Activated T-cell treated with anti-CD3 and anti-CD28 coated beads, Interleukin-2, amount 50 U/mL, for 72 hours (primary cell): ENCODE measurements at regions not wholly inside any gene's neighbourhood (a gene's known extent, or its start where the extent isn't known, plus 50 kb on each side); places are given as distances from the start of the nearest gene placed in this dataset.
"Not testable (repeated sequence)": the region's sequence is repeated elsewhere in the genome, so short reads cannot be mapped to it uniquely, and the experiment has no call there.

Experiments used
- ATAC-seq, 2 donors: fragments of 150-1000 bp; cut with Tn5 transposase; replicated peaks in 1 of 2; 2 replicates each; pipeline ENCODE4 v1.10.0; 2021; ENCODE audit warnings: moderate library complexity in 2 of 2, mild to moderate bottlenecking in 1 of 2
- DNase-seq, 2 donors: peaks; one replicate each; pipeline ENCODE4 v3.0.0; 2021 to 2022; ENCODE audit warnings: mixed read lengths in 1 of 2
- H3K27ac Mint-ChIP-seq: one replicate; pipeline ENCODE4 v1.8.0; 2022; ENCODE audit warnings: mild to moderate bottlenecking, moderate library complexity, mixed read lengths
- H3K27me3 Mint-ChIP-seq: one replicate; pipeline ENCODE4 v1.8.0; 2022; ENCODE audit warnings: low read depth, mixed read lengths
- H3K36me3 Mint-ChIP-seq, 2 donors: one replicate each; pipeline ENCODE4 v1.8.0; 2022; ENCODE audit warnings: mixed read lengths in 2 of 2, mild to moderate bottlenecking in 1 of 2; ENCODE audit not compliant: insufficient read depth in 2 of 2
- H3K4me1 Mint-ChIP-seq: one replicate; pipeline ENCODE4 v1.8.0; 2022; ENCODE audit warnings: low read depth, mixed read lengths
- H3K4me3 Mint-ChIP-seq, 2 donors: one replicate each; pipeline ENCODE4 v1.8.0; 2022; ENCODE audit warnings: mild to moderate bottlenecking in 2 of 2, mixed read lengths in 2 of 2, moderate library complexity in 2 of 2
- H3K9me3 Mint-ChIP-seq, 2 donors: one replicate each; pipeline ENCODE4 v1.8.0; 2022; ENCODE audit warnings: mixed read lengths in 2 of 2

- no peak for DNase-seq
- H3K27me3 Mint-ChIP-seq = no peaks in the 10 kb centered on the region
- H3K9me3 Mint-ChIP-seq = peaks cover 3% of the 10 kb centered on the region in 2 donors
- no peak for ATAC-seq
- H3K4me1 Mint-ChIP-seq = no peaks in the 10 kb centered on the region
- no peak overlapping the region for H3K27ac Mint-ChIP-seq
- H3K4me3 Mint-ChIP-seq = no peak overlapping the region
- H3K36me3 Mint-ChIP-seq = peaks cover 3% of the 10 kb centered on the region in 2 donors
These were observed 130.8 kb downstream of the CPZ start for GRCh38 chr4:8723222-8723980.

- H3K4me3 Mint-ChIP-seq = no peak overlapping the region
- H3K27me3 Mint-ChIP-seq = no peaks in the 10 kb centered on the region
- no peak for ATAC-seq
- H3K27ac Mint-ChIP-seq = no peak overlapping the region
- H3K36me3 Mint-ChIP-seq = peaks cover 3% of the 10 kb centered on the region in 2 donors
- no peak for DNase-seq
- peaks cover 3% of the 10 kb centered on the region in 2 donors for H3K9me3 Mint-ChIP-seq
- no peaks in the 10 kb centered on the region for H3K4me1 Mint-ChIP-seq
These were observed 130.0 kb downstream of the CPZ start for GRCh38 chr4:8722556-8722955.

GRCh38 chr4:8721621-8722020 lies 129.1 kb downstream of the CPZ start:
- DNase-seq (no peak), ATAC-seq (no peak)
- H3K27me3 Mint-ChIP-seq = no peaks in the 10 kb centered on the region
- peaks cover 3% of the 10 kb centered on the region in 2 donors for H3K36me3 Mint-ChIP-seq
- peaks cover 3% of the 10 kb centered on the region in 2 donors for H3K9me3 Mint-ChIP-seq
- H3K4me3 Mint-ChIP-seq = no peak overlapping the region
- no peak overlapping the region for H3K27ac Mint-ChIP-seq
- H3K4me1 Mint-ChIP-seq = no peaks in the 10 kb centered on the region

- H3K27me3 Mint-ChIP-seq = no peaks in the 10 kb centered on the region
- peaks cover 3% of the 10 kb centered on the region in 2 donors for H3K9me3 Mint-ChIP-seq
- H3K4me3 Mint-ChIP-seq = no peak overlapping the region
- peaks cover 3% of the 10 kb centered on the region in 2 donors for H3K36me3 Mint-ChIP-seq
- no peaks in the 10 kb centered on the region for H3K4me1 Mint-ChIP-seq
- H3K27ac Mint-ChIP-seq = no peak overlapping the region
- ATAC-seq = no peak
- no peak for DNase-seq
These were observed 126.9 kb downstream of the CPZ start for GRCh38 chr4:8719421-8719820.

- ATAC-seq, H3K27ac Mint-ChIP-seq, DNase-seq, H3K4me1 Mint-ChIP-seq, H3K36me3 Mint-ChIP-seq, H3K4me3 Mint-ChIP-seq, H3K27me3 Mint-ChIP-seq: not testable (repeated sequence)
- H3K9me3 Mint-ChIP-seq = peaks cover 10 to 13% of the 10 kb centered on the region in 2 donors
These were observed 124.9 kb downstream of the CPZ start for GRCh38 chr4:8717470-8717869.

GRCh38 chr4:8710946-8711345 lies 118.4 kb downstream of the CPZ start:
- no peak for DNase-seq
- H3K27me3 Mint-ChIP-seq = no peaks in the 10 kb centered on the region
- H3K9me3 Mint-ChIP-seq = peaks cover 11 to 15% of the 10 kb centered on the region in 2 donors
- H3K4me3 Mint-ChIP-seq = no peak overlapping the region
- no peaks in the 10 kb centered on the region for H3K4me1 Mint-ChIP-seq
- no peak for ATAC-seq
- H3K36me3 Mint-ChIP-seq = peaks cover 6 to 8% of the 10 kb centered on the region in 2 donors
- no peak overlapping the region for H3K27ac Mint-ChIP-seq

- Mint-ChIP-seq H3K36me3 (peaks cover 6 to 8% of the 10 kb centered on the region in 2 donors), H3K27me3 (no peaks in the 10 kb centered on the region), H3K4me3 (no peak overlapping the region), H3K27ac (no peak overlapping the region), H3K9me3 (peaks cover 11 to 15% of the 10 kb centered on the region in 2 donors), H3K4me1 (no peaks in the 10 kb centered on the region)
- DNase-seq (no peak), ATAC-seq (no peak)
These were observed 117.9 kb downstream of the CPZ start for GRCh38 chr4:8710416-8710815.

- peaks cover 11 to 15% of the 10 kb centered on the region in 2 donors for H3K9me3 Mint-ChIP-seq
- H3K36me3 Mint-ChIP-seq = peaks cover 6 to 8% of the 10 kb centered on the region in 2 donors
- ATAC-seq (no peak), DNase-seq (no peak)
- no peak overlapping the region for H3K4me3 Mint-ChIP-seq
- H3K27me3 Mint-ChIP-seq = no peaks in the 10 kb centered on the region
- no peaks in the 10 kb centered on the region for H3K4me1 Mint-ChIP-seq
- H3K27ac Mint-ChIP-seq = no peak overlapping the region
These were observed 117.3 kb downstream of the CPZ start for GRCh38 chr4:8709729-8710360.

- H3K9me3 Mint-ChIP-seq = peaks cover 11 to 15% of the 10 kb centered on the region in 2 donors
- H3K27me3 Mint-ChIP-seq = no peaks in the 10 kb centered on the region
- H3K36me3 Mint-ChIP-seq = peaks cover 6 to 8% of the 10 kb centered on the region in 2 donors
- no peaks in the 10 kb centered on the region for H3K4me1 Mint-ChIP-seq
- H3K27ac Mint-ChIP-seq = no peak overlapping the region
- ATAC-seq (no peak), DNase-seq (no peak)
- no peak overlapping the region for H3K4me3 Mint-ChIP-seq
These were observed 116.6 kb downstream of the CPZ start for GRCh38 chr4:8709050-8709728.

GRCh38 chr4:8708401-8709021 lies 115.9 kb downstream of the CPZ start:
- Mint-ChIP-seq H3K9me3 (peaks cover 11 to 12% of the 10 kb centered on the region in 2 donors), H3K4me1 (no peaks in the 10 kb centered on the region)

GRCh38 chr4:8707045-8707781 lies 114.6 kb downstream of the CPZ start:
- ATAC-seq (no peak), DNase-seq (no peak)
- Mint-ChIP-seq H3K4me1 (no peaks in the 10 kb centered on the region), H3K27me3 (no peaks in the 10 kb centered on the region), H3K4me3 (no peak overlapping the region), H3K27ac (no peak overlapping the region), H3K9me3 (peaks cover 2% of the 10 kb centered on the region in 2 donors), H3K36me3 (peaks cover 1 to 2% of the 10 kb centered on the region in 2 donors)

More at GRCh38 chr4:8708401-8709021, 115.9 kb downstream of the CPZ start:
- Mint-ChIP-seq H3K27me3 (no peaks in the 10 kb centered on the region), H3K4me3 (no peak overlapping the region), H3K36me3 (peaks cover 4 to 6% of the 10 kb centered on the region in 2 donors), H3K27ac (no peak overlapping the region)
- DNase-seq = no peak
- no peak for ATAC-seq

- ATAC-seq (no peak), DNase-seq (no peak)
- Mint-ChIP-seq H3K4me3 (no peak overlapping the region), H3K27ac (no peak overlapping the region), H3K36me3 (peaks cover 1 to 2% of the 10 kb centered on the region in 2 donors), H3K4me1 (no peaks in the 10 kb centered on the region), H3K27me3 (no peaks in the 10 kb centered on the region), H3K9me3 (peaks cover 2% of the 10 kb centered on the region in 2 donors)
These were observed 113.9 kb downstream of the CPZ start for GRCh38 chr4:8706216-8707044.
